ENCODE measurements at regions not wholly inside any gene's neighbourhood (a gene's known extent, or its start where the extent isn't known, plus 50 kb on each side); places are given as distances from the start of the nearest gene placed in this dataset.

- TF ChIP-seq JUND (IDR thresholded peaks at IDR 0.05) (no peak), MAX (IDR thresholded peaks at IDR 0.05) (no peak)
These were observed 56.3 kb upstream of the GRK3 start (continued) for GRCh38 chr22:25508161-25508560.

- peaks cover 0 to 3% (median 0%) of the 10 kb centered on the region in 4 donors for H3K36me3 ChIP-seq (ENCODE audit: control insufficient read depth in 4 of 4, insufficient read depth in 3 of 4, low read depth in 1 of 4, low read length in 3 of 4)
- H3K9ac ChIP-seq (ENCODE audit: low read depth in 1 of 2, low read length in 2 of 2), result no peak overlapping the region
- TF ChIP-seq FOXA1 (IDR thresholded peaks at IDR 0.05), result no peak
- no peak for TF ChIP-seq TAF1 (conservative IDR thresholded peaks at IDR 0.05)
- TF ChIP-seq SP1 (IDR thresholded peaks at IDR 0.05), result no peak
- no peaks in the 10 kb centered on the region for H3K27me3 ChIP-seq (ENCODE audit: control insufficient read depth in 4 of 4, insufficient read depth in 4 of 4, low read length in 3 of 4)
- H3K4me3 ChIP-seq (ENCODE audit: low read depth in 1 of 3, low read length in 3 of 3), result no peak overlapping the region
- no peaks in the 10 kb centered on the region for H3K4me1 ChIP-seq (ENCODE audit: control insufficient read depth in 4 of 4, insufficient read depth in 4 of 4, low read length in 3 of 4)
- no peak overlapping the region for H3K27ac ChIP-seq (ENCODE audit: low read depth in 1 of 2, low read length in 2 of 2)
- WGBS, result 66% methylated on average over 5 of the region's 5 CpGs
- H3K9me3 ChIP-seq (ENCODE audit: control insufficient read depth in 4 of 4, low read length in 3 of 4), result peaks cover 0 to 2% (median 0%) of the 10 kb centered on the region in 4 donors
- DNase-seq (ENCODE audit: low spot score), result no peak
These were observed 55.6 kb upstream of the GRK3 start for GRCh38 chr22:25508761-25509321.

GRCh38 chr22:25509374-25509791 lies 55.1 kb upstream of the GRK3 start:
- no peak for TF ChIP-seq NR2F2 (IDR thresholded peaks at IDR 0.05)
- TF ChIP-seq HNF4A (conservative IDR thresholded peaks at IDR 0.05), result peak in 1 of 2 donors; percentile 29
- no peak for TF ChIP-seq FOXA2 (IDR thresholded peaks at IDR 0.05)
- no peak for TF ChIP-seq TAF1 (conservative IDR thresholded peaks at IDR 0.05)
- no peak for TF ChIP-seq HNF4G (IDR thresholded peaks at IDR 0.05)
- peak in 1 of 2 donors; percentile 20 for TF ChIP-seq RXRA (IDR thresholded peaks at IDR 0.05)
- no peak for TF ChIP-seq ZBTB33 (IDR thresholded peaks at IDR 0.05)
- TF ChIP-seq EGR1 (IDR thresholded peaks at IDR 0.05; ENCODE audit: low read depth in 2 of 2), result no peak
- WGBS, result 41% methylated on average over 5 of the region's 5 CpGs
- no peaks in the 10 kb centered on the region for H3K27me3 ChIP-seq (ENCODE audit: control insufficient read depth in 4 of 4, insufficient read depth in 4 of 4, low read length in 3 of 4)

GRCh38 chr22:25510876-25511275 lies 53.6 kb upstream of the GRK3 start:
- peaks cover 0 to 2% (median 0%) of the 10 kb centered on the region in 4 donors for H3K9me3 ChIP-seq (ENCODE audit: control insufficient read depth in 4 of 4, low read length in 3 of 4)
- H3K4me1 ChIP-seq (ENCODE audit: control insufficient read depth in 4 of 4, insufficient read depth in 4 of 4, low read length in 3 of 4), result no peaks in the 10 kb centered on the region
- DNase-seq (ENCODE audit: low spot score), result no peak
- no peak overlapping the region for H3K4me3 ChIP-seq (ENCODE audit: low read depth in 1 of 3, low read length in 3 of 3)
- 59% methylated on average over 3 of the region's 3 CpGs for WGBS
- H3K9ac ChIP-seq (ENCODE audit: low read depth in 1 of 2, low read length in 2 of 2), result no peak overlapping the region
- H3K27me3 ChIP-seq (ENCODE audit: control insufficient read depth in 4 of 4, insufficient read depth in 4 of 4, low read length in 3 of 4), result no peaks in the 10 kb centered on the region
- H3K36me3 ChIP-seq (ENCODE audit: control insufficient read depth in 4 of 4, insufficient read depth in 3 of 4, low read depth in 1 of 4, low read length in 3 of 4), result peaks cover 0 to 3% (median 0%) of the 10 kb centered on the region in 4 donors
- TF ChIP-seq EGR1 (IDR thresholded peaks at IDR 0.05; ENCODE audit: low read depth in 2 of 2) (no peak), ZBTB33 (IDR thresholded peaks at IDR 0.05) (no peak), CTCF (IDR thresholded peaks at IDR 0.05; ENCODE audit: low read depth, low read length, missing input control) (no peak), RXRA (IDR thresholded peaks at IDR 0.05) (no peak), MAX (IDR thresholded peaks at IDR 0.05) (no peak), GABPA (IDR thresholded peaks at IDR 0.05 in 1 of 2, conservative IDR thresholded peaks at IDR 0.05 in 1 of 2) (no peak), FOXA1 (IDR thresholded peaks at IDR 0.05) (no peak), RAD21 (IDR thresholded peaks at IDR 0.05) (no peak), JUND (IDR thresholded peaks at IDR 0.05) (no peak), ATF3 (IDR thresholded peaks at IDR 0.05) (no peak), HNF4G (IDR thresholded peaks at IDR 0.05) (no peak), SP1 (IDR thresholded peaks at IDR 0.05) (no peak)
- H3K27ac ChIP-seq (ENCODE audit: low read depth in 1 of 2, low read length in 2 of 2), result no peak overlapping the region

More at GRCh38 chr22:25509374-25509791, 55.1 kb upstream of the GRK3 start:
- H3K4me1 ChIP-seq (ENCODE audit: control insufficient read depth in 4 of 4, insufficient read depth in 4 of 4, low read length in 3 of 4), result no peaks in the 10 kb centered on the region
- peaks cover 0 to 3% (median 0%) of the 10 kb centered on the region in 4 donors for H3K36me3 ChIP-seq (ENCODE audit: control insufficient read depth in 4 of 4, insufficient read depth in 3 of 4, low read depth in 1 of 4, low read length in 3 of 4)
- H3K9me3 ChIP-seq (ENCODE audit: control insufficient read depth in 4 of 4, low read length in 3 of 4), result peaks cover 0 to 2% (median 0%) of the 10 kb centered on the region in 4 donors
- H3K27ac ChIP-seq (ENCODE audit: low read depth in 1 of 2, low read length in 2 of 2), result no peak overlapping the region
- no peak overlapping the region for H3K9ac ChIP-seq (ENCODE audit: low read depth in 1 of 2, low read length in 2 of 2)
- no peak for DNase-seq (ENCODE audit: low spot score)
- H3K4me3 ChIP-seq (ENCODE audit: low read depth in 1 of 3, low read length in 3 of 3), result no peak overlapping the region
